ENCODE measurements at regions not wholly inside any gene's neighbourhood (a gene's known extent, or its start where the extent isn't known, plus 50 kb on each side); places are given as distances from the start of the nearest gene placed in this dataset.
A peak's percentile ranks its signal among the peaks of the same experiment; 100 is the strongest.

DNA sequence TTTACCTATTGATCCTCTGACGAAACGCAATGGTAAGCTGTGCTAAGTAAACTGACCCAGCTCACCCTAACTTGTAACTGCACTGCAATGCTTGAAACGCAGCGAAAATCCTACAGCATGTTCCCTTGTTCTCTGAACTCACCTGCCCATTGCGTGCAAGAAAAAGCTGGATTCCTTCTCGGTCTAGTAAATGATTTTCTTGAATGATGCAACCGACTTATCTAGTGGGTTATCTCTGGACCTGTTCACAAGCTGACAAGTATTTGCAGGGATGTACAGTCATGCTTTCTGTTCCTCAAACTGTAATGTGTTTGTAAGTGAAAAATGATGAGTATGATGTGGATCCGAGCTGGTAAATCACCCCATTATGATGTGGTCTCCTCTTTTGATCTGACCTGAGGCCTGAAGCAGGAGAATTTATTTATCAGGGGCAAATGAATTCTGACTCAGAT is 140.1 kb downstream of the BTC start (continued):
- TF ChIP-seq, protein P1, sequence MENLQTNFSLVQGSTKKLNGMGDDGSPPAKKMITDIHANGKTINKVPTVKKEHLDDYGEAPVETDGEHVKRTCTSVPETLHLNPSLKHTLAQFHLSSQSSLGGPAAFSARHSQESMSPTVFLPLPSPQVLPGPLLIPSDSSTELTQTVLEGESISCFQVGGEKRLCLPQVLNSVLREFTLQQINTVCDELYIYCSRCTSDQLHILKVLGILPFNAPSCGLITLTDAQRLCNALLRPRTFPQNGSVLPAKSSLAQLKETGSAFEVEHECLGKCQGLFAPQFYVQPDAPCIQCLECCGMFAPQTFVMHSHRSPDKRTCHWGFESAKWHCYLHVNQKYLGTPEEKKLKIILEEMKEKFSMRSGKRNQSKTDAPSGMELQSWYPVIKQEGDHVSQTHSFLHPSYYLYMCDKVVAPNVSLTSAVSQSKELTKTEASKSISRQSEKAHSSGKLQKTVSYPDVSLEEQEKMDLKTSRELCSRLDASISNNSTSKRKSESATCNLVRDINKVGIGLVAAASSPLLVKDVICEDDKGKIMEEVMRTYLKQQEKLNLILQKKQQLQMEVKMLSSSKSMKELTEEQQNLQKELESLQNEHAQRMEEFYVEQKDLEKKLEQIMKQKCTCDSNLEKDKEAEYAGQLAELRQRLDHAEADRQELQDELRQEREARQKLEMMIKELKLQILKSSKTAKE (CRISPR knock-in tag; IDR thresholded peaks at IDR 0.05; ENCODE audit: borderline replicate concordance) = peak; percentile 48; the same call in 1 of the 2 replicates
- TF ChIP-seq, protein P2, sequence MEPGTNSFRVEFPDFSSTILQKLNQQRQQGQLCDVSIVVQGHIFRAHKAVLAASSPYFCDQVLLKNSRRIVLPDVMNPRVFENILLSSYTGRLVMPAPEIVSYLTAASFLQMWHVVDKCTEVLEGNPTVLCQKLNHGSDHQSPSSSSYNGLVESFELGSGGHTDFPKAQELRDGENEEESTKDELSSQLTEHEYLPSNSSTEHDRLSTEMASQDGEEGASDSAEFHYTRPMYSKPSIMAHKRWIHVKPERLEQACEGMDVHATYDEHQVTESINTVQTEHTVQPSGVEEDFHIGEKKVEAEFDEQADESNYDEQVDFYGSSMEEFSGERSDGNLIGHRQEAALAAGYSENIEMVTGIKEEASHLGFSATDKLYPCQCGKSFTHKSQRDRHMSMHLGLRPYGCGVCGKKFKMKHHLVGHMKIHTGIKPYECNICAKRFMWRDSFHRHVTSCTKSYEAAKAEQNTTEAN (CRISPR knock-in tag; conservative IDR thresholded peaks at IDR 0.05) = peak; percentile 86
- peak; percentile 58; the same call in 1 of the 2 replicates for TF ChIP-seq ZNF431 (CRISPR knock-in tag; IDR thresholded peaks at IDR 0.05; ENCODE audit: borderline replicate concordance, low read depth)
- TF ChIP-seq, protein P3, sequence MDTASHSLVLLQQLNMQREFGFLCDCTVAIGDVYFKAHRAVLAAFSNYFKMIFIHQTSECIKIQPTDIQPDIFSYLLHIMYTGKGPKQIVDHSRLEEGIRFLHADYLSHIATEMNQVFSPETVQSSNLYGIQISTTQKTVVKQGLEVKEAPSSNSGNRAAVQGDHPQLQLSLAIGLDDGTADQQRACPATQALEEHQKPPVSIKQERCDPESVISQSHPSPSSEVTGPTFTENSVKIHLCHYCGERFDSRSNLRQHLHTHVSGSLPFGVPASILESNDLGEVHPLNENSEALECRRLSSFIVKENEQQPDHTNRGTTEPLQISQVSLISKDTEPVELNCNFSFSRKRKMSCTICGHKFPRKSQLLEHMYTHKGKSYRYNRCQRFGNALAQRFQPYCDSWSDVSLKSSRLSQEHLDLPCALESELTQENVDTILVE (CRISPR knock-in tag; IDR thresholded peaks at IDR 0.05) = peak; percentile 90
- TF ChIP-seq, protein P4, sequence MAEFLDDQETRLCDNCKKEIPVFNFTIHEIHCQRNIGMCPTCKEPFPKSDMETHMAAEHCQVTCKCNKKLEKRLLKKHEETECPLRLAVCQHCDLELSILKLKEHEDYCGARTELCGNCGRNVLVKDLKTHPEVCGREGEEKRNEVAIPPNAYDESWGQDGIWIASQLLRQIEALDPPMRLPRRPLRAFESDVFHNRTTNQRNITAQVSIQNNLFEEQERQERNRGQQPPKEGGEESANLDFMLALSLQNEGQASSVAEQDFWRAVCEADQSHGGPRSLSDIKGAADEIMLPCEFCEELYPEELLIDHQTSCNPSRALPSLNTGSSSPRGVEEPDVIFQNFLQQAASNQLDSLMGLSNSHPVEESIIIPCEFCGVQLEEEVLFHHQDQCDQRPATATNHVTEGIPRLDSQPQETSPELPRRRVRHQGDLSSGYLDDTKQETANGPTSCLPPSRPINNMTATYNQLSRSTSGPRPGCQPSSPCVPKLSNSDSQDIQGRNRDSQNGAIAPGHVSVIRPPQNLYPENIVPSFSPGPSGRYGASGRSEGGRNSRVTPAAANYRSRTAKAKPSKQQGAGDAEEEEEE (CRISPR knock-in tag; IDR thresholded peaks at IDR 0.05; ENCODE audit: borderline replicate concordance) = no peak
- TF ChIP-seq, protein P5, sequence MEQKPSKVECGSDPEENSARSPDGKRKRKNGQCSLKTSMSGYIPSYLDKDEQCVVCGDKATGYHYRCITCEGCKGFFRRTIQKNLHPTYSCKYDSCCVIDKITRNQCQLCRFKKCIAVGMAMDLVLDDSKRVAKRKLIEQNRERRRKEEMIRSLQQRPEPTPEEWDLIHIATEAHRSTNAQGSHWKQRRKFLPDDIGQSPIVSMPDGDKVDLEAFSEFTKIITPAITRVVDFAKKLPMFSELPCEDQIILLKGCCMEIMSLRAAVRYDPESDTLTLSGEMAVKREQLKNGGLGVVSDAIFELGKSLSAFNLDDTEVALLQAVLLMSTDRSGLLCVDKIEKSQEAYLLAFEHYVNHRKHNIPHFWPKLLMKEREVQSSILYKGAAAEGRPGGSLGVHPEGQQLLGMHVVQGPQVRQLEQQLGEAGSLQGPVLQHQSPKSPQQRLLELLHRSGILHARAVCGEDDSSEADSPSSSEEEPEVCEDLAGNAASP (CRISPR knock-in tag; IDR thresholded peaks at IDR 0.05; ENCODE audit: borderline replicate concordance) = peak; percentile 80; the same call in 1 of the 2 replicates
- no peak for TF ChIP-seq ZNF713 (CRISPR knock-in tag; IDR thresholded peaks at IDR 0.05)
- peak; percentile 91; the same call in 1 of the 2 replicates for TF ChIP-seq REPIN1 (CRISPR knock-in tag; IDR thresholded peaks at IDR 0.05; ENCODE audit: borderline replicate concordance, low read depth)
- peak; percentile 60; the same call in 1 of the 2 replicates for TF ChIP-seq GATAD1 (CRISPR knock-in tag; IDR thresholded peaks at IDR 0.05)
- TF ChIP-seq YY1 (IDR thresholded peaks at IDR 0.05; ENCODE audit: insufficient read depth, insufficient replicate concordance, low read depth, low read length) = no peak
- peak; percentile 89 for TF ChIP-seq ZNF792 (CRISPR knock-in tag; IDR thresholded peaks at IDR 0.05)
- TF ChIP-seq ZSCAN30 (CRISPR knock-in tag; IDR thresholded peaks at IDR 0.05) = 0 out of 2 replicates have a peak, but pooled peaks have one; percentile 51
- peak; percentile 94 for TF ChIP-seq ZSCAN9 (CRISPR knock-in tag; IDR thresholded peaks at IDR 0.05; ENCODE audit: borderline replicate concordance)
- TF ChIP-seq ASH2L (IDR thresholded peaks at IDR 0.05; ENCODE audit: insufficient read length, low read depth, low read length) = peak; percentile 60
- TF ChIP-seq SRSF9 (IDR thresholded peaks at IDR 0.05; ENCODE audit: borderline replicate concordance, insufficient read depth, low read depth, low read length, poor library complexity, severe bottlenecking) = no peak
- TF ChIP-seq MED8 (CRISPR knock-in tag; IDR thresholded peaks at IDR 0.05; ENCODE audit: insufficient replicate concordance) = peak; percentile 85
- TF ChIP-seq HNRNPUL1 (IDR thresholded peaks at IDR 0.05; ENCODE audit: low read depth, low read length) = 0 out of 2 replicates have a peak, but pooled peaks have one; percentile 35
- TF ChIP-seq, protein P6, sequence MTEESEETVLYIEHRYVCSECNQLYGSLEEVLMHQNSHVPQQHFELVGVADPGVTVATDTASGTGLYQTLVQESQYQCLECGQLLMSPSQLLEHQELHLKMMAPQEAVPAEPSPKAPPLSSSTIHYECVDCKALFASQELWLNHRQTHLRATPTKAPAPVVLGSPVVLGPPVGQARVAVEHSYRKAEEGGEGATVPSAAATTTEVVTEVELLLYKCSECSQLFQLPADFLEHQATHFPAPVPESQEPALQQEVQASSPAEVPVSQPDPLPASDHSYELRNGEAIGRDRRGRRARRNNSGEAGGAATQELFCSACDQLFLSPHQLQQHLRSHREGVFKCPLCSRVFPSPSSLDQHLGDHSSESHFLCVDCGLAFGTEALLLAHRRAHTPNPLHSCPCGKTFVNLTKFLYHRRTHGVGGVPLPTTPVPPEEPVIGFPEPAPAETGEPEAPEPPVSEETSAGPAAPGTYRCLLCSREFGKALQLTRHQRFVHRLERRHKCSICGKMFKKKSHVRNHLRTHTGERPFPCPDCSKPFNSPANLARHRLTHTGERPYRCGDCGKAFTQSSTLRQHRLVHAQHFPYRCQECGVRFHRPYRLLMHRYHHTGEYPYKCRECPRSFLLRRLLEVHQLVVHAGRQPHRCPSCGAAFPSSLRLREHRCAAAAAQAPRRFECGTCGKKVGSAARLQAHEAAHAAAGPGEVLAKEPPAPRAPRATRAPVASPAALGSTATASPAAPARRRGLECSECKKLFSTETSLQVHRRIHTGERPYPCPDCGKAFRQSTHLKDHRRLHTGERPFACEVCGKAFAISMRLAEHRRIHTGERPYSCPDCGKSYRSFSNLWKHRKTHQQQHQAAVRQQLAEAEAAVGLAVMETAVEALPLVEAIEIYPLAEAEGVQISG (CRISPR knock-in tag; IDR thresholded peaks at IDR 0.05) = peak; percentile 73
